ENCODE measurements at regions not wholly inside any gene's neighbourhood (a gene's known extent, or its start where the extent isn't known, plus 50 kb on each side); places are given as distances from the start of the nearest gene placed in this dataset.

- no peak for TF ChIP-seq CTCF (conservative IDR thresholded peaks at IDR 0.05; ENCODE audit: low read length)
- no peak for TF ChIP-seq EZH2phosphoT487 (IDR thresholded peaks at IDR 0.05; ENCODE audit: borderline replicate concordance)
These were observed 136.6 kb upstream of the COL5A1 start for GRCh38 chr9:134505032-134505431.
